Esophagus muscularis mucosa (tissue), 4 donors: ENCODE measurements at regions not wholly inside any gene's neighbourhood (a gene's known extent, or its start where the extent isn't known, plus 50 kb on each side); places are given as distances from the start of the nearest gene placed in this dataset.
A peak's percentile ranks its signal among the peaks of the same experiment; 100 is the strongest.

Experiments
- DNase-seq: peaks from one replicate; pipeline ENCODE4 v3.0.0-alpha.2; 2017; ENCODE audit errors: extremely low spot score
- H3K27ac ChIP-seq, 4 donors: fragments of 200-600 bp; sonication (generic); replicated peaks in 1 of 4; 1 replicate in 3 of 4; 2 replicates in 1 of 4; pipeline ENCODE4 v1.5.1; 2016 to 2019; ENCODE audit warnings: mild to moderate bottlenecking in 1 of 4
- H3K27me3 ChIP-seq, 4 donors: fragments of 200-600 bp; sonication (generic); one replicate each; pipeline versions ENCODE4 v1.5.1 to v1.6.0; 2016 to 2019
- H3K36me3 ChIP-seq, 4 donors: fragments of 200-600 bp; sonication (generic); one replicate each; pipeline ENCODE4 v1.5.1; 2016 to 2019
- H3K4me1 ChIP-seq, 4 donors: fragments of 200-600 bp; sonication (generic); one replicate each; pipeline ENCODE4 v1.5.1; 2016 to 2019
- H3K4me3 ChIP-seq, 4 donors: fragments of 200-600 bp; sonication (generic); 1 replicate in 2 of 4; 2 replicates in 2 of 4; pipeline ENCODE4 v1.5.1; 2016 to 2019; ENCODE audit warnings: mild to moderate bottlenecking in 4 of 4, moderate library complexity in 1 of 4
- H3K9me3 ChIP-seq, 4 donors: fragments of 200-600 bp; sonication (generic); 1 replicate in 3 of 4; 2 replicates in 1 of 4; pipeline ENCODE4 v1.5.1; 2016 to 2019
- EP300 ChIP-seq: sonication (generic); formaldehyde crosslinking; IDR thresholded peaks from one replicate; pipeline ENCODE4 v1.6.1; 2017; ENCODE audit warnings: antibody characterized with exemption
- POLR2A ChIP-seq: fragments of 450-650 bp; IDR thresholded peaks from one replicate; pipeline ENCODE4 v1.6.1; 2017; ENCODE audit warnings: antibody characterized with exemption, moderate library complexity, mild to moderate bottlenecking, low read depth
- POLR2AphosphoS5 ChIP-seq, 2 donors: sonication (generic); formaldehyde crosslinking; IDR thresholded peaks; one replicate each; pipeline ENCODE4 v1.6.1; 2017; ENCODE audit warnings: antibody characterized with exemption in 2 of 2
- WGBS: methylation state at CpG from one replicate; pipeline ENCODE4 v1.1.5; 2018; 5-methylcytosine and 5-hydroxymethylcytosine counted together
- intact Hi-C: fragments of 100-400 bp; cut with DNase I; formaldehyde crosslinking; loops from one replicate; pipeline ENCODE4 v1.15.1; 2023
- TF ChIP-seq, protein P1 (sequence below), 3 experiments: fragments of 200-600 bp in 2 of 3; fragments of 450-650 bp in 1 of 3; sonication (generic) in 2 of 3; IDR thresholded peaks; one replicate each; pipeline ENCODE4 v1.5.1; 2017 to 2019; ENCODE audit warnings: antibody characterized with exemption in 3 of 3, mild to moderate bottlenecking in 2 of 3, moderate library complexity in 1 of 3

DNA sequence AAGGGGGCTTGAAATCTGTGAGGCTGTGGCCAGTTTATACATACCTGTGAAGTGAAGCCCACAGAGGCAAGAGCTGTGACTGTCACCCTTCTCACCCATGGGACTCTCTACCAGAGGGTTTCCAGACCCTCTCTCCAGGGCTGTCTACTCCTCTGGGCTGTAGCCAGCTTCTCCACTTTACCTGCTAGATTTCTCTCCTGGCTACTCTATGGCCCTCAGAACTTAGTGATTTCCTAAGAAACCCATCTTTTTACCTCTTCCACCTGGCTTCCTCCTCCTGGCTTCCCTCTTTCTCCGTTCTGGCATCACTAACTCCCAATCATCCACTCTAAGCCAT lies 78.0 kb downstream of the SEC61B start:
- H3K27me3 ChIP-seq: no peaks in the 10 kb centered on the region
- H3K36me3 ChIP-seq: no peaks in the 10 kb centered on the region
- no peak overlapping the region for H3K4me3 ChIP-seq
- 0% methylated on average over 1 of the region's 1 CpG for WGBS
- H3K27ac ChIP-seq: no peak overlapping the region
- DNase-seq: peak; percentile 70
- intact Hi-C loops: no loop called here
- H3K9me3 ChIP-seq: no peaks in the 10 kb centered on the region
- H3K4me1 ChIP-seq: peaks cover 0 to 11% (median 2%) of the 10 kb centered on the region in 4 donors
- TF ChIP-seq, protein P1, sequence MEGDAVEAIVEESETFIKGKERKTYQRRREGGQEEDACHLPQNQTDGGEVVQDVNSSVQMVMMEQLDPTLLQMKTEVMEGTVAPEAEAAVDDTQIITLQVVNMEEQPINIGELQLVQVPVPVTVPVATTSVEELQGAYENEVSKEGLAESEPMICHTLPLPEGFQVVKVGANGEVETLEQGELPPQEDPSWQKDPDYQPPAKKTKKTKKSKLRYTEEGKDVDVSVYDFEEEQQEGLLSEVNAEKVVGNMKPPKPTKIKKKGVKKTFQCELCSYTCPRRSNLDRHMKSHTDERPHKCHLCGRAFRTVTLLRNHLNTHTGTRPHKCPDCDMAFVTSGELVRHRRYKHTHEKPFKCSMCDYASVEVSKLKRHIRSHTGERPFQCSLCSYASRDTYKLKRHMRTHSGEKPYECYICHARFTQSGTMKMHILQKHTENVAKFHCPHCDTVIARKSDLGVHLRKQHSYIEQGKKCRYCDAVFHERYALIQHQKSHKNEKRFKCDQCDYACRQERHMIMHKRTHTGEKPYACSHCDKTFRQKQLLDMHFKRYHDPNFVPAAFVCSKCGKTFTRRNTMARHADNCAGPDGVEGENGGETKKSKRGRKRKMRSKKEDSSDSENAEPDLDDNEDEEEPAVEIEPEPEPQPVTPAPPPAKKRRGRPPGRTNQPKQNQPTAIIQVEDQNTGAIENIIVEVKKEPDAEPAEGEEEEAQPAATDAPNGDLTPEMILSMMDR (IDR thresholded peaks at IDR 0.05): no peak
- TF ChIP-seq EP300: no peak

DNA sequence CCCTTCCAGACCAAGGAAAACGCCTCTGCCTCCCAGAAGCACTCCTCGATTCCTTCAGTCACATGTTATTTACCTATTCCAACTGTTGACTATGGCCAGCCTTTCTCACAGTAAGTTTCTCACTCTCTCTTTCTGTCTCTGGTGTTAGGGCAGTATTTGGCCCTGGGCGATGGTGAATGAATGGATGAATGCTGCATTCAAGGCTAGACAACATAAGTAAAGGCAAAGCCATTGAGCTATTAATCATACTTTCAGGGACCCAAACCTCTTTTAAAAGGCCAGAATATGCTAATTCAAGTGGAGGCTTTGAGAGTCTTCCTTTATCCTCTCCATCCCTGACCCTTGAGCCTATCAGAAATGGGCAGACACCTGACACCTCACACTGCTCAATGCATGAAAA lies 78.5 kb downstream of the SEC61B start:
- 86% methylated on average over 3 of the region's 3 CpGs for WGBS
- Histone ChIP-seq H3K36me3 (no peaks in the 10 kb centered on the region), H3K27ac (no peak overlapping the region), H3K9me3 (no peaks in the 10 kb centered on the region), H3K27me3 (no peaks in the 10 kb centered on the region), H3K4me3 (no peak overlapping the region), H3K4me1 (peaks cover 0 to 11% (median 2%) of the 10 kb centered on the region in 4 donors)
- intact Hi-C loops: no loop called here
- peak; percentile 62 for DNase-seq
- TF ChIP-seq POLR2A (no peak), POLR2AphosphoS5 (IDR thresholded peaks at IDR 0.05) (no peak), EP300 (no peak)
- TF ChIP-seq, protein P1 (IDR thresholded peaks at IDR 0.05): no peak

DNA sequence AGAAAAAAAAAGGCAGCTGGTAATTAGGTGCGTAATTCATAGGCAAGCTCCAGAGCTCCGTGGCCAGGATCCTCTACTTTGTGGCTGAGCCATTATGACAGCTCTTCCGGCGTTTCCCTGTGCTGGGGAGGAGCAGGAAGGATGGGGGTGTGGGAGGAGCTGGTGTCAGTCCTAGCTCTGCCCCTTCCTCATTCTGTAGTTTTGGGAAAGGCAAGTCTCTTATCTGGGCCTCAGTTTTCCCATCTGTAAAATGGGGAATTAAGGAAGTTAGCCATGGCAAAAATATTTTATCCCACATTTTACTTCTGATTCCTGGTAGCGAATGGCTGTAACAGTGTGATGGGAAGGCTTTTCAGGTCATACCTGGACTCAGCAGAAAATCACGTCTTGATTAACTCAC lies 81.1 kb downstream of the SEC61B start:
- 80% methylated on average over 6 of the region's 6 CpGs for WGBS
- H3K27ac ChIP-seq: no peak overlapping the region
- H3K27me3 ChIP-seq: no peaks in the 10 kb centered on the region
- no peaks in the 10 kb centered on the region for H3K36me3 ChIP-seq
- H3K4me3 ChIP-seq: no peak overlapping the region
- H3K4me1 ChIP-seq: no peaks in the 10 kb centered on the region
- intact Hi-C loops: no loop called here
- TF ChIP-seq EP300 (no peak), POLR2A (no peak), POLR2AphosphoS5 (IDR thresholded peaks at IDR 0.05) (no peak)
- TF ChIP-seq, protein P1 (IDR thresholded peaks at IDR 0.05): no peak
- H3K9me3 ChIP-seq: no peaks in the 10 kb centered on the region
- peak; percentile 62 for DNase-seq

DNA sequence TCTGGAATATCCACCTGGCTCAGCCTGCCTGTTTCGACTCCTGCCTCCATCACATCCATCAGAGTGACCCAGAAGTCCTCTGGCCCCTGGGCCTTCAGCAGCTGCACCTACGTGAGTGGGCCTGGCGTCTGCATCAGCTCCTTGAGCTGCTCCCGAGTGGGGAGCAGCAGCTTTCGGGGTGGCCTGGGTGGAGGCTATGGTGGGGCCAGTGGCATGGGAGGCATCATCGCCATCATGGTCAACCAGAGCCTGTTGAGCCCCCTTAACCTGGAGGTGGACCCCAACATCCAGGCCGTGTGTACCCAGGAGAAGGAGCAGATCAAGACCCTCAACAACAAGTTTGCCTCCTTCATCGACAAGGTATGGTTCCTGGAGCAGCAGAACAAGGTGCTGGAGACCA lies 83.0 kb downstream of the SEC61B start:
- H3K4me3 ChIP-seq: no peak overlapping the region
- DNase-seq: peak; percentile 83
- H3K27me3 ChIP-seq: no peaks in the 10 kb centered on the region
- intact Hi-C loops: no loop called here
- WGBS: 93% methylated on average over 8 of the region's 8 CpGs
- H3K4me1 ChIP-seq: no peaks in the 10 kb centered on the region
- TF ChIP-seq POLR2AphosphoS5 (IDR thresholded peaks at IDR 0.05) (no peak), POLR2A (no peak), EP300 (no peak)
- TF ChIP-seq, protein P1 (IDR thresholded peaks at IDR 0.05): no peak
- no peaks in the 10 kb centered on the region for H3K36me3 ChIP-seq
- no peaks in the 10 kb centered on the region for H3K9me3 ChIP-seq
- H3K27ac ChIP-seq: no peak overlapping the region
